HCT116 (cell line): ENCODE measurements at regions not wholly inside any gene's neighbourhood (a gene's known extent, or its start where the extent isn't known, plus 50 kb on each side); places are given as distances from the start of the nearest gene placed in this dataset.

Experiments used
- ATAC-seq: fragments of 200-7000 bp; cut with Tn5 transposase; 2 replicates; pipeline ENCODE4 v1.9.1; 2020; ENCODE audit warnings: mild to moderate bottlenecking, moderate library complexity
- BruUV-seq: library from RNA; stranded (reverse); fragments of 400-500 nt; replicated peaks from 2 replicates; lab custom pipeline; 2021; lab: Mats Ljungman, UMichigan
- CTCF ChIA-PET: fragments of 300-600 bp; sonication (Branson Sonifier 250); formaldehyde crosslinking; loops from one replicate; lab custom pipeline; 2021; ENCODE audit warnings: antibody characterized with exemption; lab: Charles Lee
- POLR2A ChIA-PET: fragments of 300-600, 350-600 bp; sonication (Branson Sonifier 250); formaldehyde crosslinking; loops from one replicate; lab custom pipeline; 2021; ENCODE audit warnings: antibody characterized with exemption; lab: Charles Lee
- RAD21 ChIA-PET, 2 experiments: fragments of 300-600 bp; sonication (Branson Sonifier 250); formaldehyde crosslinking; loops; one replicate each; lab custom pipeline; 2023; ENCODE audit warnings: low total read pairs in 2 of 2; ENCODE audit not compliant: uncharacterized antibody in 2 of 2, unreplicated experiment in 2 of 2, low non-redundant PET in 1 of 2; lab: Charles Lee
- DNase-seq: peaks from one replicate; pipeline ENCODE4 v3.0.0-alpha.2; 2010; ENCODE audit warnings: low read depth, low spot score
- H2AFZ ChIP-seq: fragments of 200-600 bp; shearing (Covaris generic), sonication (generic); 2 replicates; pipeline ENCODE4 v1.6.1; 2017; ENCODE audit warnings: low read depth, mixed run types, mixed read lengths, antibody characterized with exemption, low read length; ENCODE audit not compliant: poor library complexity, severe bottlenecking
- H3K27ac ChIP-seq: 2 replicates; pipeline ENCODE4 v1.5.1; 2012; ENCODE audit warnings: low read depth, low read length
- H3K27me3 ChIP-seq: fragments of 200-600 bp; sonication (generic); 2 replicates; pipeline ENCODE4 v1.6.1; 2016; ENCODE audit warnings: mixed run types, low read length, mixed read lengths; ENCODE audit not compliant: insufficient read depth
- H3K36me3 ChIP-seq, 2 experiments: fragments of 200-500 bp in 1 of 2; fragments of 200-600 bp in 1 of 2; sonication (Bioruptor generic) in 1 of 2; sonication (generic) in 1 of 2; 2 replicates each; pipeline versions ENCODE4 v1.5.1 to v1.6.1; 2014 to 2016; ENCODE audit warnings: low read length in 2 of 2, inconsistent platforms in 1 of 2, mixed read lengths in 1 of 2, mixed run types in 1 of 2; ENCODE audit not compliant: insufficient read depth in 2 of 2, control insufficient read depth in 1 of 2
- H3K4me1 ChIP-seq, 2 experiments: fragments of 200-600 bp in 1 of 2; sonication (generic) in 1 of 2; 2 replicates each; pipeline versions ENCODE4 v1.5.1 to v1.6.1; 2012 to 2017; ENCODE audit warnings: low read length in 2 of 2, inconsistent platforms in 1 of 2, mild to moderate bottlenecking in 1 of 2, mixed read lengths in 1 of 2, mixed run types in 1 of 2, moderate library complexity in 1 of 2; ENCODE audit not compliant: insufficient read depth in 2 of 2, control insufficient read depth in 1 of 2
- H3K4me2 ChIP-seq: fragments of 200-600 bp; sonication (generic); 2 replicates; pipeline ENCODE4 v1.6.1; 2017; ENCODE audit warnings: mixed run types, low read length, mixed read lengths
- H3K4me3 ChIP-seq, 2 experiments: fragments of 200-600 bp in 1 of 2; sonication (generic) in 1 of 2; replicated peaks in 1 of 2; 2 replicates each; pipeline ENCODE4 v1.5.1; 2011 to 2016; ENCODE audit warnings: low read length in 2 of 2, control low read depth in 1 of 2, low read depth in 1 of 2, mild to moderate bottlenecking in 1 of 2, mixed read lengths in 1 of 2, mixed run types in 1 of 2
- H3K79me2 ChIP-seq: fragments of 200-600 bp; sonication (generic); 2 replicates; pipeline ENCODE4 v1.6.1; 2017; ENCODE audit warnings: mild to moderate bottlenecking, mixed run types, low read length, moderate library complexity, mixed read lengths; ENCODE audit not compliant: insufficient read depth
- H3K9ac ChIP-seq: fragments of 200-600 bp; sonication (generic); 2 replicates; pipeline ENCODE4 v1.6.1; 2016; ENCODE audit warnings: low read length, mixed read lengths
- H3K9me2 ChIP-seq: fragments of 200-600 bp; sonication (generic), shearing (Covaris generic); 2 replicates; pipeline ENCODE4 v1.6.1; 2017; ENCODE audit warnings: mixed run types, mild to moderate bottlenecking, moderate library complexity; ENCODE audit not compliant: insufficient read depth
- H3K9me3 ChIP-seq, 2 experiments: fragments of 200-500 bp in 1 of 2; fragments of 200-600 bp in 1 of 2; sonication (Bioruptor generic) in 1 of 2; sonication (generic) in 1 of 2; 2 replicates each; pipeline ENCODE4 v1.6.1; 2014 to 2017; ENCODE audit warnings: low read length in 2 of 2, mixed read lengths in 2 of 2, inconsistent platforms in 1 of 2, low read depth in 1 of 2, mild to moderate bottlenecking in 1 of 2, mixed run types in 1 of 2, moderate library complexity in 1 of 2; ENCODE audit not compliant: control insufficient read depth in 1 of 2, insufficient read depth in 1 of 2
- H4K20me1 ChIP-seq: fragments of 200-600 bp; sonication (generic), shearing (Covaris generic); 2 replicates; pipeline ENCODE4 v1.6.1; 2017; ENCODE audit warnings: mixed run types, mild to moderate bottlenecking, moderate library complexity; ENCODE audit not compliant: insufficient read depth
- CBX3 ChIP-seq: IDR thresholded peaks from 2 replicates; pipeline ENCODE4 v1.6.1; 2012; ENCODE audit warnings: low read depth
- EGR1 ChIP-seq: IDR thresholded peaks from 2 replicates; pipeline ENCODE4 v1.6.1; 2012; ENCODE audit warnings: low read depth
- EZH2phosphoT487 ChIP-seq: fragments of 200-600 bp; IDR thresholded peaks from 2 replicates; pipeline ENCODE4 v1.6.1; 2018; ENCODE audit warnings: antibody characterized with exemption, borderline replicate concordance
- FOSL1 ChIP-seq: IDR thresholded peaks from 2 replicates; pipeline ENCODE4 v1.6.1; 2012; ENCODE audit warnings: low read depth
- JUND ChIP-seq: IDR thresholded peaks from 2 replicates; pipeline ENCODE4 v1.6.1; 2012
- POLR2AphosphoS5 ChIP-seq: IDR thresholded peaks from 2 replicates; pipeline ENCODE4 v1.6.1; 2011; ENCODE audit warnings: mild to moderate bottlenecking, low read depth, low read length, moderate library complexity
- SIN3A ChIP-seq: IDR thresholded peaks from 2 replicates; pipeline ENCODE4 v1.6.1; 2012; ENCODE audit warnings: low read depth
- SP1 ChIP-seq: IDR thresholded peaks from 2 replicates; pipeline ENCODE4 v1.6.1; 2012; ENCODE audit warnings: low read depth
- TCF7L2 ChIP-seq: IDR thresholded peaks from 2 replicates; pipeline ENCODE4 v1.7.0; 2011; ENCODE audit warnings: borderline replicate concordance, inconsistent platforms; ENCODE audit not compliant: insufficient read depth, insufficient read length; ENCODE audit errors: extremely low read depth
- intact Hi-C: fragments of 100-400 bp; cut with micrococcal nuclease; formaldehyde crosslinking; loops from 2 replicates; pipeline ENCODE4 v1.10.0; 2022
- TF ChIP-seq, protein P1 (sequence below): IDR thresholded peaks from 2 replicates; pipeline ENCODE4 v1.6.1; 2011; ENCODE audit warnings: mild to moderate bottlenecking, low read length, moderate library complexity; ENCODE audit not compliant: insufficient replicate concordance; ENCODE audit errors: extremely low read depth
- TF ChIP-seq, protein P2 (sequence below): IDR thresholded peaks from 2 replicates; pipeline ENCODE4 v1.6.1; 2012
- TF ChIP-seq, protein P3 (sequence below): IDR thresholded peaks from 2 replicates; pipeline ENCODE4 v1.6.1; 2012

DNA sequence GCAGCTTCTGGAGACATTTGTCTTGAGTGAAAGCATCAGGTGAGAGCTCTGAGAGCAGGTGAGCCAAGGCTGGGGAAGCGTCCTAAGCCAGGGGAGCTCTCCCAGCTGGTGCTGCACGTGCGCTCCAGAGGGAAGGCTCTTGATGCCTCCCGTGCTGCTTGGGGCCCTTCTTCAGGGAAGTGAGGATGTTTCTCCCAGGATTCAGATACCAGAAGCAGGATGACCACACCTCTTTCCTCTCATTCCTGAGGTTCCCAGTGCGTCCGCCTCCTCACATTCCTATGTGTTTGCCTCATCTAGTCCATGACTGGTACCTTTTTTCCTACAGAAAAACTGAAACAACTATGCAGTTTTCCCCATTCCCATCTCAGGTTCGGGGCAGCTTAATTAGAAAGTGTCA lies 231.0 kb upstream of the IRS2 start:
- ATAC-seq = peak; percentile 91
- 0 out of 2 replicates have a peak, but pooled peaks have one; percentile 42 for TF ChIP-seq POLR2AphosphoS5
- TF ChIP-seq, protein P1, sequence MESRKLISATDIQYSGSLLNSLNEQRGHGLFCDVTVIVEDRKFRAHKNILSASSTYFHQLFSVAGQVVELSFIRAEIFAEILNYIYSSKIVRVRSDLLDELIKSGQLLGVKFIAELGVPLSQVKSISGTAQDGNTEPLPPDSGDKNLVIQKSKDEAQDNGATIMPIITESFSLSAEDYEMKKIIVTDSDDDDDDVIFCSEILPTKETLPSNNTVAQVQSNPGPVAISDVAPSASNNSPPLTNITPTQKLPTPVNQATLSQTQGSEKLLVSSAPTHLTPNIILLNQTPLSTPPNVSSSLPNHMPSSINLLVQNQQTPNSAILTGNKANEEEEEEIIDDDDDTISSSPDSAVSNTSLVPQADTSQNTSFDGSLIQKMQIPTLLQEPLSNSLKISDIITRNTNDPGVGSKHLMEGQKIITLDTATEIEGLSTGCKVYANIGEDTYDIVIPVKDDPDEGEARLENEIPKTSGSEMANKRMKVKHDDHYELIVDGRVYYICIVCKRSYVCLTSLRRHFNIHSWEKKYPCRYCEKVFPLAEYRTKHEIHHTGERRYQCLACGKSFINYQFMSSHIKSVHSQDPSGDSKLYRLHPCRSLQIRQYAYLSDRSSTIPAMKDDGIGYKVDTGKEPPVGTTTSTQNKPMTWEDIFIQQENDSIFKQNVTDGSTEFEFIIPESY = no peak
- TF ChIP-seq TCF7L2 = no peak
- TF ChIP-seq FOSL1 = peak; percentile 16; the same call in 1 of the 2 replicates
- TF ChIP-seq, protein P2, sequence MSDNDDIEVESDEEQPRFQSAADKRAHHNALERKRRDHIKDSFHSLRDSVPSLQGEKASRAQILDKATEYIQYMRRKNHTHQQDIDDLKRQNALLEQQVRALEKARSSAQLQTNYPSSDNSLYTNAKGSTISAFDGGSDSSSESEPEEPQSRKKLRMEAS = peak; percentile 82; the same call in 1 of the 2 replicates
- TF ChIP-seq EGR1 = peak; percentile 93
- peak; percentile 57; the same call in 1 of the 2 replicates for TF ChIP-seq CBX3
- no peak for TF ChIP-seq SIN3A
- peak; percentile 50 for TF ChIP-seq SP1
- peak; percentile 49 for TF ChIP-seq JUND
- TF ChIP-seq EZH2phosphoT487 = no peak
- TF ChIP-seq, protein P3, sequence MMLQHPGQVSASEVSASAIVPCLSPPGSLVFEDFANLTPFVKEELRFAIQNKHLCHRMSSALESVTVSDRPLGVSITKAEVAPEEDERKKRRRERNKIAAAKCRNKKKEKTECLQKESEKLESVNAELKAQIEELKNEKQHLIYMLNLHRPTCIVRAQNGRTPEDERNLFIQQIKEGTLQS = 0 out of 2 replicates have a peak, but pooled peaks have one; percentile 54
- peaks cover 26 to 48% of the 10 kb centered on the region in 2 experiments for H3K4me1 ChIP-seq
- H4K20me1 ChIP-seq = no peaks in the 10 kb centered on the region
- H3K27me3 ChIP-seq = no peaks in the 10 kb centered on the region
- peak; percentile 74 for DNase-seq
- H3K27ac ChIP-seq = peak overlapping the region; percentile 33; the same call in 1 of the 2 replicates
- no peaks in the 10 kb centered on the region for H3K36me3 ChIP-seq
- no peaks in the 10 kb centered on the region for H3K9me3 ChIP-seq
- ChIA-PET CTCF (no interaction called here), RAD21 (no interaction called here), POLR2A (no interaction called here)
- intact Hi-C loops = no loop called here
- peak overlapping the region in 1 of 2 experiments; percentile 25; a peak in 2 of 4 replicates for H3K4me3 ChIP-seq
- no peaks in the 10 kb centered on the region for H3K79me2 ChIP-seq
- peak overlapping the region; percentile 33 for H2AFZ ChIP-seq
- no TSS peak for BruUV-seq
- H3K9me2 ChIP-seq = no peaks in the 10 kb centered on the region
- H3K9ac ChIP-seq = peak overlapping the region; percentile 21
- peak overlapping the region; percentile 65 for H3K4me2 ChIP-seq
